ENCODE measurements at regions not wholly inside any gene's neighbourhood (a gene's known extent, or its start where the extent isn't known, plus 50 kb on each side); places are given as distances from the start of the nearest gene placed in this dataset.

DNA sequence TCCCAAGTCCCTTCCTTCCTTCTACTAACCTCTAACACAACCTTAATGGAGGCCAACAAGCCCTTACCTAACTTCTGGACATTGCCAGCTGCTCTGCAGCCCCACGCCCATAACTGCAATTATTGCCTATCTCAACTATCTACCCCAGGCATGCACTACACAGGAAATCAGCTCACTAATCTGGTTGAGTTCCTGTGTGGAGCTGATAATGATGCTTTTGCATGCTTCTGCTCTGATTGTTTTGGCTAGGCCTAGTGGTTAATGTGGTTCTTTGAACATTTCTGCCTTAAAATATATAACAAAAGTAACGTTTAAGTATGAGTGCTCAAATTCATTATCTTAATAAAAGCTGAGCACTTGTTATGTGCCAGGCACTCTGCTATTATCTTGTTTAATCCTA lies 463.9 kb downstream of the MFSD1 start:
- H3K9me3 ChIP-seq (ENCODE audit: control insufficient read depth in 2 of 2, low read length in 2 of 2): no peaks in the 10 kb centered on the region
- H3K9ac ChIP-seq (ENCODE audit: low read depth in 1 of 2, low read length in 2 of 2): no peak overlapping the region

DNA sequence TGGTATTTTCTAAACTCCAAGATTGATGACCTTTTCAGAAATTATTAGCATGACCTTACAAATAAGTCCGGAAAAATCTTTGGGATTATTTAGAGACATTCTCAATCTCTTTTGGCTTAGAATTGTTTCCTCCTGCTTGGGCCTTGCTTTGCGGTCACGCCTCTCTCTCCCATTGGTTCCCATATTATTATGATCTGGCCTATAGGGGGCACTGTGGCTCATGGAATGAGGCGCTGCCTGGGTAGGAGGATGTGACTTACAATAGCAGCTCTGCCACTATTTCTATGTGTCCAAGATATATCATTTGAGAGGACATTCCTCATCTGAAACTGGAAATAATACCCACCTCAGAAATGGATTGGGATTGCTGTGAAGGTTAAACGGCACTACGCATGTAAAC lies 464.9 kb downstream of the MFSD1 start:
- no peak overlapping the region for H3K27ac ChIP-seq (ENCODE audit: low read depth in 2 of 2, low read length in 2 of 2)
- no peak overlapping the region for H3K4me3 ChIP-seq (ENCODE audit: low read length in 2 of 2)
- no peak overlapping the region for H3K9ac ChIP-seq (ENCODE audit: low read depth in 1 of 2, low read length in 2 of 2)
- H3K4me1 ChIP-seq (ENCODE audit: control insufficient read depth in 2 of 2, insufficient read depth in 2 of 2, low read length in 2 of 2): no peaks in the 10 kb centered on the region
- H3K9me3 ChIP-seq (ENCODE audit: control insufficient read depth in 2 of 2, low read length in 2 of 2): no peaks in the 10 kb centered on the region
- H3K36me3 ChIP-seq (ENCODE audit: control insufficient read depth in 2 of 2, insufficient read depth in 2 of 2, low read length in 2 of 2): no peaks in the 10 kb centered on the region
- no peaks in the 10 kb centered on the region for H3K27me3 ChIP-seq (ENCODE audit: control insufficient read depth in 2 of 2, insufficient read depth in 2 of 2, low read length in 2 of 2)

More for the DNA sequence above, 463.9 kb downstream of the MFSD1 start:
- no peaks in the 10 kb centered on the region for H3K27me3 ChIP-seq (ENCODE audit: control insufficient read depth in 2 of 2, insufficient read depth in 2 of 2, low read length in 2 of 2)
- no peaks in the 10 kb centered on the region for H3K4me1 ChIP-seq (ENCODE audit: control insufficient read depth in 2 of 2, insufficient read depth in 2 of 2, low read length in 2 of 2)
- H3K36me3 ChIP-seq (ENCODE audit: control insufficient read depth in 2 of 2, insufficient read depth in 2 of 2, low read length in 2 of 2): no peaks in the 10 kb centered on the region
- no peak overlapping the region for H3K27ac ChIP-seq (ENCODE audit: low read depth in 2 of 2, low read length in 2 of 2)
- H3K4me3 ChIP-seq (ENCODE audit: low read length in 2 of 2): no peak overlapping the region

DNA sequence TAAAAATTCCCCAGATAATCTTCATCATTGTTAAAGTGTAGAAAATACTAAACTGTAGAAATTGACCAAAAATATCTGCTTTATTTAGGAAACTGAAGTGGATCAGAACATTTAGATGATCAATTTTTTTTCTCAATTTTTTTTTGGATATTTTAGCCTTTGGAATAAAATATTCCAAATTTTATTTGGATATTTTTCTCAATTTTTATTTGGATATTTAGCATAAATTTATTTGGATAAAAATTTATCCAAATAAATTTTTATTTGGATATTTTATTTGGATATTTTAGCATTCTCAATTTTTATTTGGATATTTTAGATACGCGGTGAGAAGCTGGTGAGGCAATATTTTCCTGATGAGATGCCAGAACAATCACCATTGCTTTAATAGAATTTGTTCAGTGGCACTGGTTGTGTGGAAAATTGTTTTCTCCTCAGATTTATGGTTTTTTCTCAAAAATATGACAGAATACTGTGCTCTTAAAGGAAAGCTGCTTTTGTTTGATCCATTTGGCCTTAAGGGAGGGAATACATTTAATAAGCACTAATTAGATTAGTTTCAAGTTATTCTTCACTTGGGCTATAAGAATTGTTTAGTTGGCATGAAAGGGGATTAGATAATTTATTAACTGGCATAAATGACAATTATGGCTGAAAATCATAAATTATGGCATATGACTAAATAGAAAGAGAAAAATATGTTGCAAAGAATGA lies 470.1 kb downstream of the MFSD1 start:
- Histone ChIP-seq H3K36me3 (ENCODE audit: control insufficient read depth in 2 of 2, insufficient read depth in 2 of 2, low read length in 2 of 2) (no peaks in the 10 kb centered on the region), H3K27me3 (ENCODE audit: control insufficient read depth in 2 of 2, insufficient read depth in 2 of 2, low read length in 2 of 2) (no peaks in the 10 kb centered on the region), H3K9ac (ENCODE audit: low read depth in 1 of 2, low read length in 2 of 2) (no peak overlapping the region), H3K27ac (ENCODE audit: low read depth in 2 of 2, low read length in 2 of 2) (no peak overlapping the region), H3K4me3 (ENCODE audit: low read length in 2 of 2) (no peak overlapping the region), H3K4me1 (ENCODE audit: control insufficient read depth in 2 of 2, insufficient read depth in 2 of 2, low read length in 2 of 2) (no peaks in the 10 kb centered on the region), H3K9me3 (ENCODE audit: control insufficient read depth in 2 of 2, low read length in 2 of 2) (no peaks in the 10 kb centered on the region)

DNA sequence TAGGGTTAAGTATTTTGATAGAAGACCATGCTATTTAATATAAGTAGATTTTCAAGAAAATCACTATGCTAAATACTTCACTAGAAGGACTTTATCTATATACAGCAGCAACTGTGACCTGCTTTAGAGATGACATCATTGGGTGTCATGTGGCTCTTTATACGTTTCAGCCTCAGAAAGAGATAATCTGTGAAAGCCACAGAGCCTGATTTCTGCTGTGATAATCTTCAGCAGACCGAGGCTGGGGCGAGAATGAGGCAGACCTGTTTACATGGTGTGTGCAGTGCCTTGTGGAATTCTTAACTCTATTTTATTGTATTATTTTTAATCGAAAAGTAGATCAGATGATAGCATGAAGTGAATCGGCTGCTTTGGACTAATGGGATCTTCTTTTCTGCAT lies 471.2 kb downstream of the MFSD1 start:
- Histone ChIP-seq H3K36me3 (ENCODE audit: control insufficient read depth in 2 of 2, insufficient read depth in 2 of 2, low read length in 2 of 2) (no peaks in the 10 kb centered on the region), H3K9me3 (ENCODE audit: control insufficient read depth in 2 of 2, low read length in 2 of 2) (no peaks in the 10 kb centered on the region), H3K9ac (ENCODE audit: low read depth in 1 of 2, low read length in 2 of 2) (no peak overlapping the region), H3K27me3 (ENCODE audit: control insufficient read depth in 2 of 2, insufficient read depth in 2 of 2, low read length in 2 of 2) (no peaks in the 10 kb centered on the region), H3K4me1 (ENCODE audit: control insufficient read depth in 2 of 2, insufficient read depth in 2 of 2, low read length in 2 of 2) (no peaks in the 10 kb centered on the region), H3K4me3 (ENCODE audit: low read length in 2 of 2) (no peak overlapping the region), H3K27ac (ENCODE audit: low read depth in 2 of 2, low read length in 2 of 2) (no peak overlapping the region)

DNA sequence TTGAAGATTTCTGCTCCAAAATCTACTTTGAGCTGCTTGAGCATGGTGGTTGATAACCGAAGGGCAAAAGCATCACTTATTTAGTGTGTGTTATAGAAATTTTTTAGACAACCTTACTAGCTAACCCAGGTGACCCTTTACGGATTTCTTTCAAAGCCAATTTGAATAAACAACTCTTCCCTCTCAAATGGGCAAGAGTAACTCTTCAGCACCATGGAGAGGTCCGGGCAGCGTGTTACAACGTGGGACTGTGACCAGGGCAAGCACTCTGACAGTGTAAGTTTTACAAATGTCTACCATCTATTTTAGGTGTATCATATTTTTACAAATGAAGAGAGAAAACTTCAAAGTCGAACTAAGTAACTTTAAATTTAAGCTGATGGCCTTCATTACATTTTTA lies 471.8 kb downstream of the MFSD1 start:
- no peak overlapping the region for H3K9ac ChIP-seq (ENCODE audit: low read depth in 1 of 2, low read length in 2 of 2)
- no peaks in the 10 kb centered on the region for H3K4me1 ChIP-seq (ENCODE audit: control insufficient read depth in 2 of 2, insufficient read depth in 2 of 2, low read length in 2 of 2)
- no peaks in the 10 kb centered on the region for H3K36me3 ChIP-seq (ENCODE audit: control insufficient read depth in 2 of 2, insufficient read depth in 2 of 2, low read length in 2 of 2)
- H3K27me3 ChIP-seq (ENCODE audit: control insufficient read depth in 2 of 2, insufficient read depth in 2 of 2, low read length in 2 of 2): no peaks in the 10 kb centered on the region
- H3K27ac ChIP-seq (ENCODE audit: low read depth in 2 of 2, low read length in 2 of 2): no peak overlapping the region
- no peaks in the 10 kb centered on the region for H3K9me3 ChIP-seq (ENCODE audit: control insufficient read depth in 2 of 2, low read length in 2 of 2)
- H3K4me3 ChIP-seq (ENCODE audit: low read length in 2 of 2): no peak overlapping the region

DNA sequence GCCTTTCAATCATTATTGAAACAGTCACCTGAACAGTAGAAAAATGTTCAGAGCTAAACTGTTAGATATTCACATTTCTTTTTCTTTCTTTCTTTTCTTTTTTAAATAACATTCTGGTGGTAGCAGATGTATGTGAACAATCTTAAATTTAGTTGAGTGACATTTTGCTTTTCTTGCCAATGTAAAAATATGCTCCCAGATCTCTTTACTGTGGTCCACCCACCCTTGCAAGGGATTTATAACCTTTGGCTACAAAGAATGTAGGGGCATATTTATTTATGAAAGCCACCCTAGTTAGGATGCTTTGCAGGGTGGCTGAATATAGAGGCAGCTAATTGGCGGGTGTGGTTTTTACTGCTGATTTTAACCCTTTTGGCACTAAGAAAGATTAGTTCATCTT lies 473.9 kb downstream of the MFSD1 start:
- H3K27me3 ChIP-seq (ENCODE audit: control insufficient read depth in 2 of 2, insufficient read depth in 2 of 2, low read length in 2 of 2): no peaks in the 10 kb centered on the region
- no peaks in the 10 kb centered on the region for H3K36me3 ChIP-seq (ENCODE audit: control insufficient read depth in 2 of 2, insufficient read depth in 2 of 2, low read length in 2 of 2)
- H3K4me1 ChIP-seq (ENCODE audit: control insufficient read depth in 2 of 2, insufficient read depth in 2 of 2, low read length in 2 of 2): no peaks in the 10 kb centered on the region
- H3K4me3 ChIP-seq (ENCODE audit: low read length in 2 of 2): no peak overlapping the region
- no peak overlapping the region for H3K9ac ChIP-seq (ENCODE audit: low read depth in 1 of 2, low read length in 2 of 2)
- no peaks in the 10 kb centered on the region for H3K9me3 ChIP-seq (ENCODE audit: control insufficient read depth in 2 of 2, low read length in 2 of 2)
- no peak overlapping the region for H3K27ac ChIP-seq (ENCODE audit: low read depth in 2 of 2, low read length in 2 of 2)

DNA sequence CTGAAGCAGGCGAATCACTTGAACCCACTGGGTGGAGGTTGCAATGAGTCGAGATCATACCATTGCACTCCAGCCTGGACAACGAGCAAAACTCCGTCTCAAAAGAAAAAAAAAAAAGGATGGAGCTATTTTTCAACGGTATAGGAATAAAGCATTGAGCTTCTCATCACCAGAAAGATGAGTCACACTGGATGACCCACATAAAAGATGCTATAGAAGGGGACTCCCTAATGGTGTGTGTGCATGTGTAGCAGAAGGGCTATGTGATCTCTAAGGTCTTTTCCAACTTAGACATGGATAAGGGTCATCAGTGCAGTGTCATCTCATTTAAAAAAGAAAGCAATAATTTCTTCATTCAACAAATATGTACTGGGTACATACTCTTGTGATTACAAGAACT lies 476.0 kb downstream of the MFSD1 start:
- Histone ChIP-seq H3K36me3 (ENCODE audit: control insufficient read depth in 2 of 2, insufficient read depth in 2 of 2, low read length in 2 of 2) (no peaks in the 10 kb centered on the region), H3K4me3 (ENCODE audit: low read length in 2 of 2) (no peak overlapping the region), H3K27ac (ENCODE audit: low read depth in 2 of 2, low read length in 2 of 2) (no peak overlapping the region), H3K27me3 (ENCODE audit: control insufficient read depth in 2 of 2, insufficient read depth in 2 of 2, low read length in 2 of 2) (no peaks in the 10 kb centered on the region), H3K4me1 (ENCODE audit: control insufficient read depth in 2 of 2, insufficient read depth in 2 of 2, low read length in 2 of 2) (no peaks in the 10 kb centered on the region), H3K9ac (ENCODE audit: low read depth in 1 of 2, low read length in 2 of 2) (no peak overlapping the region), H3K9me3 (ENCODE audit: control insufficient read depth in 2 of 2, low read length in 2 of 2) (no peaks in the 10 kb centered on the region)

DNA sequence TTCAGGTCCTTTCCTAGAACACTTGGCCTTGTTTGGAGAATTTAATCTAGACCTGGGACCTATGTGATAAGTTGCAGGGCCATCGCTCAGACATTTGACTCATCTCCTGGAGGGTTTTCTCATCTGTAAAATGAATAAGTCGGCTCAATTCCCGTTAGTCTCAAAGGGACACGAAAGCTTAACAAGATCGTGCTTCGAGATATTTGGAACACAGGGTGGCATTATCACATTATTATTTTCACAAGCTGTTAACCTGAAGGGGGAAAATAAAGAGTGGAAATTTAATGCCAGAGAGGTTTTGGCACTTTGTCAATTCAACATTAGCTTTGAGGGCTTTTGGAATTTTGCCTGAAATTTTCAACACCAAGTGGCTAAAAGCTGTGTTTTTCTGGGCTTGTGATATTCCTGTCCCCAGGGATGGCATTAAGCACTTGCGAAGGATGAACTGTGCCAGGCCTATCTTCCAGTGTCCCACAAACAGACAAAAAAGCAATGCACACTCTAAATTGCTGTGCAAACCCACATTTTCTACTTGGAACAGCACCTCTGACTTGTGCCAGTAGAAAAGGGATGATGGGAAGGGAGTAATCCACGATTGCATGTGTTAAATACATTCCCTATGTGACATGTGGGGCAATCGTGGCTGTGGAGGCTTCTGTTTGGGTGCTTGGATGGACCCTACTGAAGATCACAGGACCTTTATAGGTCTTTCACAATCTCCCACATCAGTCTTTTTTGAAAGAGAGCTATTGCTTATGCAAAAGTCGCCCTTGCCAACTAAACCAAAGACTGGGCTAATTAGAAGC lies 478.7 kb downstream of the MFSD1 start:
- Histone ChIP-seq H3K36me3 (ENCODE audit: control insufficient read depth in 2 of 2, insufficient read depth in 2 of 2, low read length in 2 of 2) (no peaks in the 10 kb centered on the region), H3K27me3 (ENCODE audit: control insufficient read depth in 2 of 2, insufficient read depth in 2 of 2, low read length in 2 of 2) (no peaks in the 10 kb centered on the region), H3K9me3 (ENCODE audit: control insufficient read depth in 2 of 2, low read length in 2 of 2) (no peaks in the 10 kb centered on the region), H3K27ac (ENCODE audit: low read depth in 2 of 2, low read length in 2 of 2) (no peak overlapping the region), H3K9ac (ENCODE audit: low read depth in 1 of 2, low read length in 2 of 2) (no peak overlapping the region), H3K4me1 (ENCODE audit: control insufficient read depth in 2 of 2, insufficient read depth in 2 of 2, low read length in 2 of 2) (no peaks in the 10 kb centered on the region), H3K4me3 (ENCODE audit: low read length in 2 of 2) (no peak overlapping the region)

DNA sequence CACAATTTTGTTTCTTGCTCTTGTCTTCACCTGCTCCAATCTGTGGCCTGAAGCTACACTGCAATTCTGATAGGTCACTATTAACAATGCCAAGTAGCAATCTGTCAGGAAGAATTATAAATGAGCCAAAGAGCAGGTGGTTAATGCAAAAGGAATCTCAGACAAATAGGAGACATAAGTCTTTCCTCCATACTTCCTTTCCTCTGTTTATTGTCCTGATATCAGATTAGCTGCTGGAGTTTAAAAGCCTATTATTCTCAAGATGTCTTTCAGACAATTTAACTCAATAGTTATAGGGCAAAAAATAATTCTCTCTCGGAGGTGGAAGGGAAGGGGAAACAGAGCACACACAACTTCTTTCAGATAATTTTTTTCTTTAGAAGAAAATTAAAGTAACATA lies 491.6 kb downstream of the MFSD1 start:
- no peaks in the 10 kb centered on the region for H3K4me1 ChIP-seq (ENCODE audit: control insufficient read depth in 2 of 2, insufficient read depth in 2 of 2, low read length in 2 of 2)
- H3K27ac ChIP-seq (ENCODE audit: low read depth in 2 of 2, low read length in 2 of 2): no peak overlapping the region
- H3K36me3 ChIP-seq (ENCODE audit: control insufficient read depth in 2 of 2, insufficient read depth in 2 of 2, low read length in 2 of 2): no peaks in the 10 kb centered on the region
- no peak overlapping the region for H3K4me3 ChIP-seq (ENCODE audit: low read length in 2 of 2)
- no peak overlapping the region for H3K9ac ChIP-seq (ENCODE audit: low read depth in 1 of 2, low read length in 2 of 2)
- no peaks in the 10 kb centered on the region for H3K27me3 ChIP-seq (ENCODE audit: control insufficient read depth in 2 of 2, insufficient read depth in 2 of 2, low read length in 2 of 2)
- H3K9me3 ChIP-seq (ENCODE audit: control insufficient read depth in 2 of 2, low read length in 2 of 2): no peaks in the 10 kb centered on the region

DNA sequence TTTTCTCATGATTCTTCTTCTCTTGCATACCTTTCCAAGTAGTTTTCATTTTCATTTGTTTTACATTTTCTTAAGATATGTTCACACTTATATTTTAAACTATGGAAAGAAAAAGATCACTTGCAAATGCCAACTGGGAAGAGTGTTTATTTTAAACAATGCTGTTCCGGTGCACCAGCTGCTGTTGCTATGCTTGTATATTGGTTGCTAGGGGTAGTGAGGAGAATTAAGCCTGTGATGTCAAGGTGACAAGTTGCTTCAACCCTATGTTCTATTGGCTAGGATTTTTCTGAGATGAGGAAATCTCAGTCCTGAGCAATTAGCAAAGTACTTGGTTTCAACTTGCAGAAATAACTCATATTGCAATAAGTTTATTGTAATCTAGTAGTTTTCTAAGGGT lies 500.1 kb downstream of the MFSD1 start:
- no peaks in the 10 kb centered on the region for H3K36me3 ChIP-seq (ENCODE audit: control insufficient read depth in 2 of 2, insufficient read depth in 2 of 2, low read length in 2 of 2)

More for the DNA sequence above, 500.1 kb downstream of the MFSD1 start:
- no peak overlapping the region for H3K9ac ChIP-seq (ENCODE audit: low read depth in 1 of 2, low read length in 2 of 2)
- H3K9me3 ChIP-seq (ENCODE audit: control insufficient read depth in 2 of 2, low read length in 2 of 2): no peaks in the 10 kb centered on the region
- H3K27me3 ChIP-seq (ENCODE audit: control insufficient read depth in 2 of 2, insufficient read depth in 2 of 2, low read length in 2 of 2): no peaks in the 10 kb centered on the region
- no peaks in the 10 kb centered on the region for H3K4me1 ChIP-seq (ENCODE audit: control insufficient read depth in 2 of 2, insufficient read depth in 2 of 2, low read length in 2 of 2)
- no peak overlapping the region for H3K4me3 ChIP-seq (ENCODE audit: low read length in 2 of 2)
- no peak overlapping the region for H3K27ac ChIP-seq (ENCODE audit: low read depth in 2 of 2, low read length in 2 of 2)

Measured in mucosa of rectum (tissue), 2 donors.